ENCODE measurements at regions not wholly inside any gene's neighbourhood (a gene's known extent, or its start where the extent isn't known, plus 50 kb on each side); places are given as distances from the start of the nearest gene placed in this dataset.

GRCh38 chrX:42951747-42952146 is 173.8 kb upstream of the PPP1R2C start:
- H3K27me3 ChIP-seq (replicated peaks) = no peaks in the 10 kb centered on the region
- H3K27ac ChIP-seq = no peak overlapping the region
- no peaks in the 10 kb centered on the region for H3K36me3 ChIP-seq (replicated peaks)
- TF ChIP-seq, protein P1, sequence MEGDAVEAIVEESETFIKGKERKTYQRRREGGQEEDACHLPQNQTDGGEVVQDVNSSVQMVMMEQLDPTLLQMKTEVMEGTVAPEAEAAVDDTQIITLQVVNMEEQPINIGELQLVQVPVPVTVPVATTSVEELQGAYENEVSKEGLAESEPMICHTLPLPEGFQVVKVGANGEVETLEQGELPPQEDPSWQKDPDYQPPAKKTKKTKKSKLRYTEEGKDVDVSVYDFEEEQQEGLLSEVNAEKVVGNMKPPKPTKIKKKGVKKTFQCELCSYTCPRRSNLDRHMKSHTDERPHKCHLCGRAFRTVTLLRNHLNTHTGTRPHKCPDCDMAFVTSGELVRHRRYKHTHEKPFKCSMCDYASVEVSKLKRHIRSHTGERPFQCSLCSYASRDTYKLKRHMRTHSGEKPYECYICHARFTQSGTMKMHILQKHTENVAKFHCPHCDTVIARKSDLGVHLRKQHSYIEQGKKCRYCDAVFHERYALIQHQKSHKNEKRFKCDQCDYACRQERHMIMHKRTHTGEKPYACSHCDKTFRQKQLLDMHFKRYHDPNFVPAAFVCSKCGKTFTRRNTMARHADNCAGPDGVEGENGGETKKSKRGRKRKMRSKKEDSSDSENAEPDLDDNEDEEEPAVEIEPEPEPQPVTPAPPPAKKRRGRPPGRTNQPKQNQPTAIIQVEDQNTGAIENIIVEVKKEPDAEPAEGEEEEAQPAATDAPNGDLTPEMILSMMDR (IDR thresholded peaks at IDR 0.05; ENCODE audit: low read depth, low read length, missing control alignments) = no peak
- DNase-seq = no peak
- in situ Hi-C loops (cut with HindIII; ENCODE audit: low pct_ligation_motif_present, low sequenced_read_pairs) = no loop called here
- no peak overlapping the region for H3K4me3 ChIP-seq (ENCODE audit: low read depth, low read length)

GRCh38 chrX:42952621-42953020 is 174.7 kb upstream of the PPP1R2C start:
- H3K27me3 ChIP-seq (replicated peaks) = no peaks in the 10 kb centered on the region
- no peak for DNase-seq
- no peaks in the 10 kb centered on the region for H3K36me3 ChIP-seq (replicated peaks)
- TF ChIP-seq, protein P1 (IDR thresholded peaks at IDR 0.05; ENCODE audit: low read depth, low read length, missing control alignments) = no peak
- H3K27ac ChIP-seq = no peak overlapping the region
- in situ Hi-C loops (cut with HindIII; ENCODE audit: low pct_ligation_motif_present, low sequenced_read_pairs) = no loop called here
- H3K4me3 ChIP-seq (ENCODE audit: low read depth, low read length) = no peak overlapping the region

DNA sequence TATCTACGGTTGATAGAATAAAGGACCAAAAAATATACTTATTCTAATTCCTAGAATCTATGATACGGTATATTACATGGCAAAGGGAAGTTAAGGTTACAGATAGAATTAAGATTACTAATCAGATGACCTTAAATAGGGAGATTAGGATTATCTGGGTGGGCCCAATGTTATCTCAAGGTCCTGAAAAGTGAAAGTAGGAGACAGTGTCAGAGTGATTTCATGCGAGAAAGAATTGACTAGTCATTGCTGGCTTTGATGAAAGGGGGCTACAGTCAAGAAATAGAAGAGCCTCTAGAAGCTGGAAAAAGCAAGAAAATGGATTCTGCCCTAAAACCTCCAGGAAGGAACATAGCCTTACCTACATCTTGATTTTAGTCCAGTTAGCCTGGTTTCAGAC is 176.9 kb upstream of the PPP1R2C start:
- no peak for DNase-seq
- TF ChIP-seq, protein P1 (IDR thresholded peaks at IDR 0.05; ENCODE audit: low read depth, low read length, missing control alignments) = no peak
- Histone ChIP-seq H3K36me3 (replicated peaks) (no peaks in the 10 kb centered on the region), H3K27me3 (replicated peaks) (no peaks in the 10 kb centered on the region), H3K27ac (no peak overlapping the region), H3K4me3 (ENCODE audit: low read depth, low read length) (no peak overlapping the region)
- in situ Hi-C loops (cut with HindIII; ENCODE audit: low pct_ligation_motif_present, low sequenced_read_pairs) = no loop called here

- in situ Hi-C loops (cut with HindIII; ENCODE audit: low pct_ligation_motif_present, low sequenced_read_pairs) = no loop called here
- H3K27ac ChIP-seq = no peak overlapping the region
- no peaks in the 10 kb centered on the region for H3K36me3 ChIP-seq (replicated peaks)
- TF ChIP-seq, protein P1 (IDR thresholded peaks at IDR 0.05; ENCODE audit: low read depth, low read length, missing control alignments) = no peak
- no peaks in the 10 kb centered on the region for H3K27me3 ChIP-seq (replicated peaks)
- no peak overlapping the region for H3K4me3 ChIP-seq (ENCODE audit: low read depth, low read length)
- no peak for DNase-seq
Measured at GRCh38 chrX:42955349-42955748, 177.4 kb upstream of the PPP1R2C start.

- no peak for DNase-seq
- H3K4me3 ChIP-seq (ENCODE audit: low read depth, low read length) = no peak overlapping the region
- TF ChIP-seq, protein P1 (IDR thresholded peaks at IDR 0.05; ENCODE audit: low read depth, low read length, missing control alignments) = no peak
- no peaks in the 10 kb centered on the region for H3K27me3 ChIP-seq (replicated peaks)
- no peaks in the 10 kb centered on the region for H3K36me3 ChIP-seq (replicated peaks)
- H3K27ac ChIP-seq = no peak overlapping the region
- in situ Hi-C loops (cut with HindIII; ENCODE audit: low pct_ligation_motif_present, low sequenced_read_pairs) = no loop called here
Measured at GRCh38 chrX:42967681-42968300, 189.8 kb upstream of the PPP1R2C start.

DNA sequence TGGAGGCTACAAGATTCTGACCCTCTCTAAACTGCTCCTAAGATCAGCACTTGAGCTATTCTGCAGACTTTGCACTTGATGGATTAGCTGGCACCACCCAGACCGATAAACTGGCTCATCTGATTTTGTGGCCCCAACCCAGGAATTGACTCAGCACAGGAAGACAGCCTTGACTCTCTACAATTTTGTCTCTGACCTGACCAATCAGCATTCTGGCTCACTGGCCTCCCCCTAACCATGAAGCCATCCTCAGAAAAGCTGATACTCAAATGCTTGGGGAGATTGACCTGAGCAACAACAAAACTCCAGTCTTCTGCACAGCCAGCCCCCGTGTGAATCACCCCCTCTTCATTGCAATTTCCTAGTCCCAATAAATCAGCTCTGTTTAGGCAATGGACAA is 195.4 kb upstream of the PPP1R2C start:
- TF ChIP-seq, protein P1 (IDR thresholded peaks at IDR 0.05; ENCODE audit: low read depth, low read length, missing control alignments) = no peak
- Histone ChIP-seq H3K4me3 (ENCODE audit: low read depth, low read length) (no peak overlapping the region), H3K27me3 (replicated peaks) (no peaks in the 10 kb centered on the region), H3K27ac (no peak overlapping the region), H3K36me3 (replicated peaks) (no peaks in the 10 kb centered on the region)
- DNase-seq = no peak
- in situ Hi-C loops (cut with HindIII; ENCODE audit: low pct_ligation_motif_present, low sequenced_read_pairs) = no loop called here
